Activated CD4-positive, alpha-beta T cell treated with anti-CD3 and anti-CD28 coated beads, Interleukin-2, amount 50 U/mL, for 48 hours (primary cell): ENCODE measurements at regions not wholly inside any gene's neighbourhood (a gene's known extent, or its start where the extent isn't known, plus 50 kb on each side); places are given as distances from the start of the nearest gene placed in this dataset.
A peak's percentile ranks its signal among the peaks of the same experiment; 100 is the strongest.

Experiments
- DNase-seq, 2 experiments: peaks; one replicate each; pipeline ENCODE4 v3.0.0-alpha.2; 2020

DNA sequence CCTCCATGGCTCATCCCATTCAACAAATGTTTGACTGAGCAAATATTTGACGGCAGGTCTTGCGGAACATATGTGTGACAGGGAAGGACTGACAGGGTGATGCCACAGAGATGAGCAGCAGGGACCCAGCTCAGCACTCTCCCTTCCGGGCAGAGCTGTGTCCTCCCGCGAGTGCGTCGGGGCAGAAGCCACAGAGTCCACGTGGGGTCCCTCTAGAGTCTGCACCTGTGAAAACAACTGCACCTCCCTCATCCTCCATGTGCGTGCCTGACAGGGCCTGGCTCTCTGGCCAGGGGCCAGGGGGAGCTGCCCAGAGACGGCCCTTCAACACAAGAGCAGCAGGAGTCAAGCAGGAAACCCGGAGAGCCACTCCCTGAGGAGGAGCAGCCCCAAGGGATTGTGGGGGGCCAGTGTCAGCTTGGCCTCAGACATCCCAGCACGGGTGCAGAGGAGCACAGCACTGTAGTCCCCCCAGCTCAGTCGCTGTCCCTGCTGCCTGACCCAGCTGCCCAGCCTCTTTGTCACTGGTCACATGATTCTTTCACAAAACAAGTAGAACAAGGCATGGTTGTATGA is 83.6 kb upstream of the TMEM72 start:
- no peak for DNase-seq

DNA sequence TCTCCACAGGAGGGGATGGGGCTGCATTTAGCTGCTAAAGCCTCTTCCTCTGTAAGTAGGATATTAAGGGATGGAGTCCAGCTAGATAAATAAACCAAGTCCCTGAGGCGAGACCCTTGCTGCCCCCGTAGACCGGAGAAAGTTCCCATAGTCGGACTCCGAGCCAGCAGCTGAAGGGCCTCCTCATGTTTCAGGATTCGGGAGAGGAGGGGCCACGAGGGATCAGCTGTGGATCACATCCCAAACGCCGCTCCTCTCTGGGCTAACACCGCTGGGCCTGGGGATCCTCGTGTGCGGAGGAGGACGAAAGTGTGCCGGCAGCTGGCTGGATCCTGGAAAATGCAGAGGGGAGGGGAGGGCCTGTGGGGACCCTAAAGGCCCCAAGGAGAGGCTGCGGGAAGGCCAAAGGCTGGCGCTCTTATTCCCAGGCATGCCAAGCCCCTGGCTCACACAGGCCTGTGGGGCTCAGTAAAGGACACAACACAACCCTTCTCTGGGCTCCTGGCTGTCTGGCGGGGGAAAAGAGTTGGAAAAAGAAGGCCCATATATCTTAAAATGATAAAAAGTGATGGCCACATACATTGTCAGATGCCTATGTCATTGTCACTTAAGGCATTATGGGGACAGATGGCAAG is 82.5 kb upstream of the TMEM72 start:
- no peak for DNase-seq

DNA sequence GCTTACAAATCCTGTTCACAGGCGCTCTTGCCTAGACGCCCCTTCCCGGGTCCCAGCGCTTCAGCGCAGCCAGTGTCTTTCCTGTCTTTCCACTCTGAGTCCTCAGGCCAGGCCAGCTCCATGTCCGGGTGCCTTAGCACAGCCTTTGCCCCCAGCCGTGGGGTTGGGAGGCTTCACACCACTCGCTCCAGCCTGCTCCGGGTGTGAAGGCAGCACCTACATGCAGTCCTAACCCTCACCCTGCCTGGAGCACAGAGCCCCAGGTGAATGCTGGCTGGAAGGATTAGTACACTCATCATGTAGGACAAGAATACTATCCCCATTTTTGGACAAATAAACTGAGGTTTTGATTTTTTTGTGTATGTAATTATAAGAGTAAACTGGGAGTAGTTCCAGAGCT is 81.7 kb upstream of the TMEM72 start:
- DNase-seq, result no peak

DNA sequence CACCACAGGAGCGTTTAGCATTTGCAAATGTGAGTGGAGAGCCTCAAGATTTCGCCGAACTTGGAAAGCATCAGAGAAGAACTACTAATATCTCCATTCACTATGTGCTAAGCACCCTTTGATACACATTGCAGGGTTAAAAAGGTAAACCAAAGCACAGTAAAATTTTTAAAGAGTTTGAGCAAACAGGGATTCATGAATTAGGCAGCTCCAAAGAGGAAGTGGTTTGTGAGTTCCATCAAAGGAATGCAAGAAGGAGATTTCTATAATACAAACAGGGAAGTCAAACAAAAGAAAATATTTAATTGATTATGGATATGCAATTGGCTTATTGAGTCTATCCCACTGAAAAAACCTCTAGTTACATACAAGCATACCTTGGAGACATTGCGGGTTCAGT is 81.1 kb upstream of the TMEM72 start:
- no peak for DNase-seq

DNA sequence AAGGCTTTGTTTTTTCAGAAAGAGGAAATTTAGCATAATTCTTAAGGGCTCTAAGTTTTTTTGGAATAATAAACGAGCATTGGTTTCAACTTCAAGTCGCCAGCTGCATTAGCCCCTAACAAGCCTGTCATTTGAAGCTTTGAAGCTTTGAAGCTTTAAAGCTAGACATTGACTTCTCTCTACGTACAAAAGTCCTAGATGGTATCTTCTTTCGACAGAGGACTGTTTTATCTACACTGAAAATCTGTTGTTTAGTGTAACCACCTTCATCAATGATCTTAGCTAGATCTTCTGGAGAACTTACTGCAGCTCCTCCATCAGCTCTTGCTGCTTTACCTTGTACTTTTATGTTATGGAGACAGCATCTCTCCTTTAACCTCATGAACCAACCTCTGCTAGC is 79.6 kb upstream of the TMEM72 start:
- DNase-seq, result no peak

DNA sequence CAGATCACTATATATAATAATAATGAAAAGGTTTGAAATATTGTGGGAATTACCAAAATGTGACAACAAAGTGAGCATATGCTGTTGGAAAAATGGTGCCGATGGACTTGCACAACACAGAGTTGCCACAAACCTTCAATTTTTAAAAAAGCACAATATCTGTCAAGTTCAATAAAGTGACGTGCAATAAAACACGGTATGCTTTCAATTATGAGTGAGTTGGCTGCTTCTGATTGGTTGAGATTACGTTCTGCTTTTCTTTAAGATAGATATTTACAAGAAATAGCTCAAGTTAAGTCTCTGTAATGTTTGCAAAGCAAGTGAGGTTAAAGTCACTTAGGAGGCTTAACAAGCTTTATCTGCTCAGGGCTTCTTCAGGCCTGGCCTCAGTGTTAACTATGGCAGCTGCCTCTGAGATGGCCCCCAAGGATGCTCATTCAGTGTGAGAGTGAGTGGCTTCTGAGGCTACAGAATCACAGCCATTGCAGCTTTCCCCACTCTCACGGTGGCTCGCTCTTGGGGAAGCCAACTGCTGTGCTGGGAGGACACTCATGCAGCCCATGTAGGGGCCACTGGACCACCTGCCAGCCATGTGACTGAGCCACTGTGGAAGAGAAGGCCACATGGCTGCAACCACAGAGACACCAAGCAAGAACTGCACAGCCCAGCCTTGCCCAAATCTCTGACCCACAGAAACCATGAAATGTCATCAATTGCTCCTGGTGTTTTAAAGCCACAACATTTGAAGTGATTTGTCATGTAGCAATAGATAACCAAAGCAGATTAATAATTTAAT is 78.3 kb upstream of the TMEM72 start:
- DNase-seq, result no peak

DNA sequence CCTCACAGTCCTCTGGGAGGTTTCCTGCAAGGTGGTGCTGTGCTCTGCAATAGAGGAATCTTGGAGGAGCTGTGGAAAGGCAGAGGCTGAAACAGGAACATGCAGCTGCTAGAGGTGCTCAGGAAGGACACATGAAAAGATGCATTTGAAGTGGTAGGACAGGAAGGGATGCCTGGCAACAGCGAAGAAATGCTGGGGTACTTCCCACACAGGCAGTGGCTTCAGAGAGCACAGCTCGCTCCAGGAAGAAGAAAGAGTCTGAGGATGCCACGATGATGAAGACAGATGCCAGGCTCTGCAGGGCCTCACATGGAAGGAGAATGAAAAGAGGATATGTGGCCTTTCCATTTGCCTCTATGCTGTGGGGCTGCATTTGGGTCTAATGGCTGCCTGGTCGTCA is 77.0 kb upstream of the TMEM72 start:
- DNase-seq, result no peak

DNA sequence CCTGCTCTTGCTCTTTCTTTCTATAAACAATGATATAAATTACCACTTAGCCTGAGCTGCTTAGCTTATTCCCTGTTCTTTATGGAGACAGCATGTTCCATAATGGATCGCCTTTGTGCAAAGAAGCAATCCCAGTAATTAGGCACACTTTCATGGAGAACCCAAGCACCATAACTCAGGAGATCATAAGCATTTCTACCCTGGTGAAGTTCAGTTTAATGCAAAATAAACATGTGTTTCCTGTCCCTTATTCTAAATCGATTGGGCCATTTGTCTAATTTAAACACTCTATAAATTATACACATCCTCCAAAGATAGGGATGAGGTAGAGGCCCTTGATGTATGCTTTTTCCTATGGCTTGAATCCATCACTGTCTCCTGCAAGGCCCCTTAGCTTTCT is 75.8 kb upstream of the TMEM72 start:
- DNase-seq, result no peak

DNA sequence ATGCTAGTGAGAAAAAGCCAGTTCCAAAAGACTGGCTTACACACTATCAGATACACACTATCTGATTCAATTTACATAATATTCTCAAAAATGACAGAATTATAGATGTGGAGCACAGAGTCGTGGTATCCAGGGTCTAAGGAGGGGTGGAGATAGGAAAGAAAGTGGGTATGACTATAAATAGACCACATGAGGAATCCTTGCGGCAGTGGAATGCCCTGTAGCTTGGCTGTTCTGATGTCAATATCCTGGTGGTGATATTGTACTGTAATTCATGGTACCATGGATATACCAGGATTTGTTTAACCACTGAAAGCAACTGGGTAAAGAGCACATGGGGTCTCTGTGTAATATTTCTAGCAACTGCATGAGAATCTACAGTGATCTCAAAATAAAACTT is 67.7 kb upstream of the TMEM72 start:
- DNase-seq, result no peak

DNA sequence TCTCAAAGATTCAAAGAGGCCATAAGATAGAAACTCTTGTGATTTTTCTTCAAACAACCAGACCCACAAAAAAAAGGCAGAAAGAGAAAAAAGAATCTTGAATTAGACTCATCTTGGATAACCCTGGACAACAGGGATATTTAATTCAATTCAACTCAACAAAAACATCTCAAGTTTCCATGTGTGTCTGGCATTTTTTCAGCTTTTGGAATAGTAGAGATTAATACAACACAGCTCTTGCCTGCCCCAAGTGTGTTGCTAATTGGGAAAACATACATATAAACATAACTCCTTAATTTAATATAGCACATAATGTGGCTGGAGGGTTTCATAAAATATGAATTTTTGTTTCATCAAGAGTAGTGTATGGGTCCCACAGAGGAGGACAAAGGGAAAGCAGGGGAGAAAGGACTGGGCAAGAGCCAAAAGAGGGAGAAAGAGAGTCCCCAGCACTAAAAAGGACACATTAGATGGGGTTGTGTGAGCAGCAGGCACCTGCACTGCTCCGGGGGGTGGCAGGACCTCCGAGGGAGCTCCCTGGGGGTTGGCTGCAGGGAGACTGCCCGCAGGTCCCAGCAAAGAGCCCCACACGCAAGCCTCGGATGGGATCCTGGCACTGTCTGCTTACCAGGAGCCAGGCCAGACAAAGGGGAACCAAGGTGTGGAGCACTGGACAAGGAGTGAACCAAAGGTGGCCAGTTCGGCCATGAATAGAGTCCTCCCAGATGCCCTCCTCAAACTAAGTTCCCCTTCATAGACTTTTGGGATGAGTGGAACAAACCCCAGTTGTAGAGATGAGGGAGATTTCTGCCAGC is 65.6 kb upstream of the TMEM72 start:
- DNase-seq, result no peak

DNA sequence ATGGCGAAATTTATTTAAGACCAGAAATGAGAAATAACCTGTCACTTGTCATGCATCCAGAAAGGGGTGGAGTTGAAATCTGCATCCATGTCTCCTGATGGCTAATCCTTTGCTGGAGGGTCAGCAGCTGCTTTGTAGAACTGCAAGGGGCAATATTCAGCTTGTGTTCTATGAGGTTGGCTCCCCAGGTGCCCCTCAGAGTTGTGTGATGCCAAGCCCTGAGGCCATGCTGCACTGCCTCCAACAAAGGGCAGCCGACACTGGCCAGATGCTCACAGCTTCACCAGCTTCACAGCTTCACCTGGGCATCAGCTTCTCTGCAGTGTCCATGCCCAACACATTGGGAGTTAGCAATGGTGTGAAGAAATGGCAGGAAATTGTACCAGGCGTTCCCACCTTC is 64.0 kb upstream of the TMEM72 start:
- DNase-seq, result no peak

DNA sequence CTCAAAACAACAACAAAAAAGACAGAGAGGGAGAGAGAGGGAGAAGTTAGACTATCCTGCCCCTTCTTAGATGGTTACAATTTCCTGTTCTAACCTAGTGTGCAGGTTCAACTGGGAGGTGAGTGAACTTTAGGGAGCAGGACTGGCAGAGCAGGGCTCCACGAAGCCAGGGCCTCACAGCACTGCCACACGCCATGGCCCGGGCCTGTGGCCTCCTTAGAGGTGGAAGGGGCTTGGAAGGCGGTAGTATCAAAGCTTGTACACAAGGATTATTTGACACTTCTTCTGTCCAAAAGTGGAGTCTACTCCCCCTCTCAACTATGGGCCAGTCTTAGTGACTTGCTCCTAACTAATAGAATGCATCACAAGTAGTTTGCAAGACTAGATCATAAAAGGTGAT is 62.9 kb upstream of the TMEM72 start:
- no peak for DNase-seq

DNA sequence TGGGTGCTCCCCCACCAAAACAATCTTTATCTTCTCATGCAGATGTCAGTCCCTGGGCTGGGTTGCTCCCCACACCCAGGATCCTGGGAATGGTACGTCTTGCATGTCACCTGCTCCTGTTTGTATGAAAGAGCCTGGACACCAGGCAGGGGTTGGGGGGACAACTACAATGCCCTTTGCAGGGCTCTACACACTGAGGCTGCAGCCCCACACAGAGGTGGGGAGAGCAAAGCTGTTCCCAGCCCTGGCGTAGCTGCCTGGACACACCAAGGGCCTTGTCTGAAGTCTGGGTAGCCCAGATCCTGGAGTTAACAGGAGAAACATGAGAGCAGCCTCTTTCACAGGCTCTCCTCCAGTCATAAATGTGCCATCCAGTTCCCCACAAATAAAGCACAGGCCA is 61.2 kb upstream of the TMEM72 start:
- DNase-seq, result no peak

DNA sequence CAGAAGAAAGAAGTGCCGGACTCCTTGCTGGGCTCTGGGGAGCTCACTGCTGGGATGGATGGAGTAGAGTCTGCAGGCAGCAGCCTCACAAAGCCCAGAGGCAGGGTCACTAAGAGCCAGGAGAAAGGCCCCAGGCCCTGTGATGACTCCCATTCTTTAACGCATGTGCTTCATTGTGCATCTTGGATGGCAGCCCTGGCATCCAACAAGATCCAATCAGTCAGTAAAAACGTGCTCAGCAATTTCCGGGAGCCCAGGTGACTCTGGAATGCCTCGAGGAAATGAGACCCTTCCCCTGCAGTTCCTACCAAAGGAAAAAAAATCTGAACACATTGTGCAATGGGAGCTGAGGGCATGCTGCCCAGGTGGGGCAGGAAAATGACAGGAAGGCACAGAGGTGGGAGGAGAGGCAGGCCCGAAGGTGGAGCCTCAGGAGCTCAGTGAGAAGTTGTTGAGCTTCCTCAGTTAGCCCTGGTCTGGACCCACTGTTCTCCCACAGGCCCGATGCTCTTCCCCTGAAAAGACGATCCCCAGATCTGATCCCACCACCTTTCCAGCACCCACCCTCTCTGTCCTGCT is 60.7 kb upstream of the TMEM72 start:
- DNase-seq, result no peak

DNA sequence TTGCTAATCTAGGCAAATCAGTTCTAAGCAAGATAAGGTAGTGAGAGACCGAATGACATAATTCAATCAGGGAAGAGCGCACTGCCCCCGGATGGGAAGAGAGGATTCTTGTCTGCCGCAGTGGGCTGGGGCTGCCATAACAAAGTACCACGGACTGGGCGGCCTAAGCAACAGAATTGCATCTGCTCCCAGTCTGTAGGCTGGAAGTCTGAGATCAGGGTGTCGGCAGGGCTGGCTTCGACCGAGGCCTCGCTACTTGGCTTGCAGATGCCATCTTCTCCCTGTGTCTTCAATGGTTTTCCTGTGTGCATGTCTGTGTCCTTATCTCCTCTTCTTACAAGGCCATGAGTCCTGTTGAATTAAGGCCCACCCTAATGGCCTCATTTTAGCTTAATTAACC is 59.7 kb upstream of the TMEM72 start:
- no peak for DNase-seq

DNA sequence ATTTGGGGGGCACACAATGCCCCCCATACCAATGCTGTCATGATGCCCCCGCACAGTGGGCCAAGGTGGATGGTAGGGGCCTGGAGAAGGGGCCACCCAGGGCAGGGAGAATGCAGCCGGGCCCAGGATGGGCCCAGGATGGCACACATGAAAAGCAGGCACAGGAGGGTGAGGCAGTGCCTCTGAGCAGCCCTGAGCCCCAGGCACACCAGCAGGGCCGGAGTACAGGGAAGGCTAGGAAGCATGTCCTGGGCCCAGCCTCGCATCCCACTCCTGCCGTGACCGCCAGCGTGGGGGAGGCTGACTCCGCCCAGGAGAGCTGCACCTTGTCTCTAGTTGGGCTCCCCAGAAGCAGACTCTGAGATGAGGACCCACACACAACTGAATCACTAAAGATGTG is 59.3 kb upstream of the TMEM72 start:
- no peak for DNase-seq

DNA sequence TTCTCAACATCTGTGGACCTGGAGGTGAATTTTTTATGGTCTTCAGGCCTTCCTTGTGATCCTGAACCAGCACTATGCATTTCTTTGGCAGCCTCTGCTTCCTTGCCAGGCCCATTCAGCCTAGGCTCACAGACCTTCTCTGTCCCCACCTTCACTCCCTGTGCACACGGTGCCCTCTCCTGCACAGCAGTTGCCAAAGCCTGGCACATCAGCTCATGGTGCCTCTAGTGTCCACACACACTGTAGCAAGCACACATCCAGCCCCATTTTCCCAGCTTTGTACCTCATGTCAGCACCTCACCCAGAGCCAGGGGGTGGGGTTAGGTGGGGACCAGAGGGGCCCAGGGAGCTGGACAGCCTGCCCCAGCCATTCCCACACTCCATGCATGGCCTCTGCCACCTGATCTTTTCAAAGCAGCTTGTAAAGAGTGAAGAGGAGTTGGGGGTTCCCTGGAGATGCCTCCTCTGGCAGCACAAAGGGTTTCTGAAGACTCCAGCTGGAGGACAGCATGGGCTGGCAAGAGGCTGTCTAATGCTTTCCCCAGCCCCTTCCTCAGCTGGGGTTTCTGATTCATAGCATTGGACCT is 57.9 kb upstream of the TMEM72 start:
- DNase-seq, result no peak

DNA sequence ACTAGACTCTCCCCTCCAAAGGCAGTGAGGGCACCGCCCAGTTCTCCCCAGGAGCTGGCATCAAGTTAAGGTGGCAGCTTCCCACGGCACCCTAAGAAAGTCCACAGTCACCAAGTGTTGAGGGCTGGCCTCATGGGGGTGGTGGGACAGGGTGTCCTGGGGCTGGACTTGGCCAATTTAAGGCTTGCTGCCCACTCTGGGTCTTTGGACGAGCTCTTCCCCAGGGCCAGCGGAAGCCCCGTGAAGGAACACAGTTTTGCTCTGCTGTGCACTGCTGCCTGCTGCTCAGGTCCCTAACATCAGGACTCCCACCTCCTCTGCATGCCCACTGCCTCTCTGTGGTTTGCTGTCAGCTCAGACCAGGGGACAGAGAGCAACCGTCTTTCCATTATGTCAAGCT is 57.3 kb upstream of the TMEM72 start:
- no peak for DNase-seq

DNA sequence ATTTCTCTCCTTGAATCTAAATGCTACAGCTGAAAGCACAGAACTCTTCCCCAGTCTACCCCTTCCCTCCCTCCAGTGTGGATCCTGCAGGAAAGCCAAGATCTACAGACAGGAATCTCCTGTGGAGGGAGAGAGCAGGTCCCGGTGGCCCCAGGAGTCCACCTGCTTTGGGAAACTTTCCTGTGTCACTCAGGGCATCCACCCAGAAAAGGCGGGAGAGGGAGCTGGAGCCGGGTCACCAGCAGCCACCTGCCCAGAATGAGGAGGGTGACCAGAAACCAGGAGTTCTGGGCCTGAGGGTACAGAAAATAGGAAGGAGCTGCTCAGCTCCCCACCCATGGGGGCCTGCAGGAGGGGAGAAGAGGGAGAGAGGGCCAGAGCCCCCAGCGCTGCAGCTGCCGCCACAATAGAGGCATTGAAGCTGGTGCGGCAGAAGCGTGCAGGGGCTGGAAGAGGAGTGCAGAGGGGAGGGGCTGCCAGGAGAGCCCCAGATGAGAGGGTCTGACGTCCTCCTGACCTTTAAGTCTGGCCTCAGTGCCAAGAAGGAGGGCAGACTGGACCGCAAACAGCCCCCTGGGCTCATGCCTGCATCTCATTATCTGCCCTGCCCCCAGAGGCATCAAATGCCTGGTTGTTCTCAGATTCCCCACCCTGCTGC is 56.3 kb upstream of the TMEM72 start:
- no peak for DNase-seq

DNA sequence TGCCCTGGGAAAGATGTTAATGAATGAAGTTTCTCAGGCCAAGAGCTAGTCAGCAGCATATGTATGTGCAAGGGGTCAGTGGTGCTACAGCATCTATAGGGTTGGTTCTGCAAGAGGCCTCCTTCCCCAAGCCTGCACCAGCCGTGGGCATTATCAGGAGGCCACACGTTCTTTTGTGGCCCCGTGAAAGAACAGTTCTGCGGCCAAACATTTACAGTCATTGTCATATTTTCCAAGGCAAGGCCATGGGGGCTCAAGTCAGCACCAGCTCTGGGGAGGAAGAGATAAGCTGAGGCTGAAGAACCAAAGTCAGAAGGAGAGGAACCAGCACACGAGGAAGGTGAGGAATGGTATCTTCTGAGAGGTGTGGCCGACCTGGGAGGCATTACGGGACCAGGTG is 54.4 kb upstream of the TMEM72 start:
- no peak for DNase-seq

DNA sequence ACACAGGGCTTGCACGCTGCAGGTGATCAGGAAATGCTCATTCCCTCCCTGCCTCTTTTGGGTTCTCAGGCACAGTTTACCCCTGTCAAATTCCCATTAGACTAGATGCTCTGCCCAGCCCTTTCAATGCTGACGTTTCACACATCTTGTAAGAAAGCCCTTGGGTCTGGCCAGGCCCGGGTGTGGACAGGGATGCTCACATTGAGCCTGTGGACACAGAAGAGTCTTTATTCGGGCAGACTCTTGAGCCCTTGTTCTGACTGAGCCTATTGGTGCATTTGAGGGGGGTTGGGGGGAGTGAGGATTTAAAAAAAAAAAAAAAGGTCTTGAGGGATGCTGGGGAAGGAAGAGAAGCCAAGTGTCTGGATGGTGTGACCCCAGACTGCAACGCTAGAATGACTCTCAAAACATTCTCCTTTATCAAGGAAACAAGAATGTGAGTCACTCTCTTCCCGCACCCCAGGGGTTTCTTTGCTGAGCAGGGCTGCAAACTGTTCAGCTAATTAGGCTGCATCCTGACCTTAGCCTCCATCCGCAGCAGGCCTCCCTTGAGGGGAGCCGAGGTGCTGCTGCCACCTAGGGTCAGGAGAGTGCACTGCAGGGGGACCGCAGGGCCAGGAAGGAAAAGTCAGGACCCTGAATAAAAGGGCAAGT is 53.6 kb upstream of the TMEM72 start:
- DNase-seq, result peak; percentile 63 to 69

DNA sequence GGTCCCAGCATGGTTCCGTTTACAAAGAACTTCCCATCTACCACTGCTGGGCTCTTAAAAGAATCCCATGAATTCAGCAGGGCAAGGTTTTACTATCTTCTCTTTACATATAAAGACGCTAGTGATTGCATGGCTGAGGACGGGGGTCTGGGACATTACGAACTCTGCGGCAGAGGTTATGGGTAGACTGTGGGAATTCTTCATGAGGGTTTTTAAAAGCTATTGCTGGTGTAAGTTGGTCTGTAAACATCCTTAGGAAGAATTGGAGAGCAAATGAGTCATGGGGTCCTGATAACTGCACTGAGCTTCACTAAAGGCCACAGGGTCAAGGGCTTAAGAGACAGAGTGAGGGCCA is 53.1 kb upstream of the TMEM72 start:
- no peak for DNase-seq
